DND-41 (cell line): ENCODE measurements at regions not wholly inside any gene's neighbourhood (a gene's known extent, or its start where the extent isn't known, plus 50 kb on each side); places are given as distances from the start of the nearest gene placed in this dataset.

Source experiments
- ATAC-seq: fragments of 200-7000 bp; cut with Tn5 transposase; 3 replicates; pipeline ENCODE4 v1.9.1; 2021; ENCODE audit warnings: low read depth; ENCODE audit not compliant: insufficient read depth
- DNase-seq: peaks from one replicate; pipeline ENCODE4 v3.0.0-alpha.2; 2020
- H2AFZ ChIP-seq: 2 replicates; pipeline ENCODE4 v1.6.0; 2012; ENCODE audit warnings: low read depth, low read length
- H3K27ac ChIP-seq: 2 replicates; pipeline ENCODE4 v1.5.1; 2012; ENCODE audit warnings: low read length, inconsistent platforms
- H3K27me3 ChIP-seq: fragments of 200-600 bp; sonication (generic); 2 replicates; pipeline ENCODE4 v1.6.0; 2012; ENCODE audit warnings: low read length, mild to moderate bottlenecking, inconsistent platforms; ENCODE audit not compliant: insufficient read depth, poor library complexity
- H3K36me3 ChIP-seq: 2 replicates; pipeline ENCODE4 v1.5.1; 2012; ENCODE audit warnings: low read length, inconsistent platforms; ENCODE audit not compliant: insufficient read depth
- H3K4me1 ChIP-seq: 2 replicates; pipeline ENCODE4 v1.5.1; 2012; ENCODE audit warnings: mild to moderate bottlenecking, low read length; ENCODE audit not compliant: insufficient read depth
- H3K4me2 ChIP-seq: 2 replicates; pipeline ENCODE4 v1.6.0; 2012; ENCODE audit warnings: mild to moderate bottlenecking, moderate library complexity, low read length, inconsistent platforms; ENCODE audit not compliant: insufficient read depth
- H3K4me3 ChIP-seq, 2 experiments: fragments of 200-600 bp in 1 of 2; shearing (Covaris generic) in 1 of 2; 2 replicates each; pipeline ENCODE4 v1.5.1; 2012 to 2016; ENCODE audit warnings: inconsistent platforms in 2 of 2, low read length in 2 of 2, mild to moderate bottlenecking in 2 of 2, low read depth in 1 of 2, moderate library complexity in 1 of 2
- H3K79me2 ChIP-seq: 2 replicates; pipeline ENCODE4 v1.6.0; 2012; ENCODE audit warnings: low read length, inconsistent platforms; ENCODE audit not compliant: insufficient read depth
- H3K9ac ChIP-seq: 2 replicates; pipeline ENCODE4 v1.6.0; 2012; ENCODE audit warnings: low read depth, mild to moderate bottlenecking, inconsistent platforms, low read length, moderate library complexity
- H3K9me3 ChIP-seq: 2 replicates; pipeline ENCODE4 v1.5.1; 2012; ENCODE audit warnings: low read length, moderate library complexity, mild to moderate bottlenecking, inconsistent platforms; ENCODE audit not compliant: insufficient read depth, severe bottlenecking
- H4K20me1 ChIP-seq: 2 replicates; pipeline ENCODE4 v1.6.0; 2012; ENCODE audit warnings: low read length; ENCODE audit not compliant: insufficient read depth
- EZH2 ChIP-seq: IDR thresholded peaks from 3 replicates; pipeline ENCODE4 v1.6.1; 2012; ENCODE audit warnings: borderline replicate concordance, low read depth, mild to moderate bottlenecking, moderate library complexity, low read length, inconsistent platforms; ENCODE audit not compliant: severe bottlenecking
- TF ChIP-seq, protein P1 (sequence below): IDR thresholded peaks from 2 replicates; pipeline ENCODE4 v1.5.1; 2012; ENCODE audit warnings: borderline replicate concordance, low read length, moderate library complexity, mild to moderate bottlenecking; ENCODE audit not compliant: poor library complexity, severe bottlenecking; ENCODE audit errors: extremely low read depth

DNA sequence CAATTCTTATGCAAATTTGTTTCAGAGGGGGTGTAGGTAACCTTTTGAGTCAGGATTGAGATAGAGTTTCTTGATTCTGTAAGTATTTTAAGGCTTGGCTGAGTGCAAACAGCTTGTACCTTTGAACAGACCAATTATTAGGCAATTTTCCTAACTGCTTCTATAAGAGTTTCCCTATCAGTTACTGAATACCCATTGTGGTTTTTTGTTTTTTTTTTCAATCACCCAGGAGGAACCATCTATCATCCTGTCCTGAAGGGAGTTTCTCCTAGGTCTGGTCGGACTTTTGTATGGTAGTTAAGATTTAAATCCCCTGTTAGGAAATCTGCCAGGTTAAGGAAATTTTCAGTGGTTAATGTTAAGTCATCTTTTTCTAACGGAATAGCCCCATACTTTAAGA, 319.4 kb upstream of the SLC39A10 start:
- Histone ChIP-seq H4K20me1 (no peaks in the 10 kb centered on the region), H3K27ac (no peak overlapping the region), H3K9me3 (no peaks in the 10 kb centered on the region), H2AFZ (no peak overlapping the region), H3K36me3 (no peaks in the 10 kb centered on the region), H3K9ac (no peak overlapping the region), H3K4me1 (peaks cover 5% of the 10 kb centered on the region), H3K27me3 (no peaks in the 10 kb centered on the region), H3K4me2 (no peak overlapping the region), H3K79me2 (no peaks in the 10 kb centered on the region), H3K4me3 (no peak overlapping the region)
- ATAC-seq (no peak), DNase-seq (no peak)
- TF ChIP-seq EZH2: no peak
- TF ChIP-seq, protein P1, sequence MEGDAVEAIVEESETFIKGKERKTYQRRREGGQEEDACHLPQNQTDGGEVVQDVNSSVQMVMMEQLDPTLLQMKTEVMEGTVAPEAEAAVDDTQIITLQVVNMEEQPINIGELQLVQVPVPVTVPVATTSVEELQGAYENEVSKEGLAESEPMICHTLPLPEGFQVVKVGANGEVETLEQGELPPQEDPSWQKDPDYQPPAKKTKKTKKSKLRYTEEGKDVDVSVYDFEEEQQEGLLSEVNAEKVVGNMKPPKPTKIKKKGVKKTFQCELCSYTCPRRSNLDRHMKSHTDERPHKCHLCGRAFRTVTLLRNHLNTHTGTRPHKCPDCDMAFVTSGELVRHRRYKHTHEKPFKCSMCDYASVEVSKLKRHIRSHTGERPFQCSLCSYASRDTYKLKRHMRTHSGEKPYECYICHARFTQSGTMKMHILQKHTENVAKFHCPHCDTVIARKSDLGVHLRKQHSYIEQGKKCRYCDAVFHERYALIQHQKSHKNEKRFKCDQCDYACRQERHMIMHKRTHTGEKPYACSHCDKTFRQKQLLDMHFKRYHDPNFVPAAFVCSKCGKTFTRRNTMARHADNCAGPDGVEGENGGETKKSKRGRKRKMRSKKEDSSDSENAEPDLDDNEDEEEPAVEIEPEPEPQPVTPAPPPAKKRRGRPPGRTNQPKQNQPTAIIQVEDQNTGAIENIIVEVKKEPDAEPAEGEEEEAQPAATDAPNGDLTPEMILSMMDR: no peak

DNA sequence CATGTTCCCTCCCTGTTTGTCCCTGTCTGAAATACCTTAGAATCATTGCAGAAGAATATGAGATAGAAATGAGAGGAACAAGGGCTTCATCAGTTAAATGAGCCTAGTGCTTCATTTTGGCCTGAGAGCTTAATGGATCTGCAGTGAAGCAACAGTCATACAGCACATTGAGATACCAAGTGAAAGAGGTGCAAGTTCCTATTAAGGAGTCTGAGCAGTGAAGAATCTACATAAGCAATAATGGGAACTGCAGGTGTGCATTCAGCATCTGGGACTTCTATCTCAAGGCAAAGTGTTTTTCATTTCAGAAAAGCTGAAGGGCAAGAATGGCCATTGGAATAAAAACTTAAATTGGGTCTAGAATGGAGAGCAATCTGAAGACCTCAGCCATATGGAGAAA, 323.2 kb upstream of the SLC39A10 start:
- no peaks in the 10 kb centered on the region for H3K9me3 ChIP-seq
- DNase-seq (no peak), ATAC-seq (no peak)
- no peak overlapping the region for H3K27ac ChIP-seq
- H3K36me3 ChIP-seq: no peaks in the 10 kb centered on the region
- TF ChIP-seq, protein P1: no peak
- TF ChIP-seq EZH2: no peak
- H2AFZ ChIP-seq: no peak overlapping the region; the same call in 1 of the 2 replicates
- H3K4me1 ChIP-seq: peaks cover 16% of the 10 kb centered on the region
- no peak overlapping the region for H3K9ac ChIP-seq
- H3K27me3 ChIP-seq: no peaks in the 10 kb centered on the region
- no peaks in the 10 kb centered on the region for H4K20me1 ChIP-seq
- no peak overlapping the region for H3K4me3 ChIP-seq
- H3K4me2 ChIP-seq: no peak overlapping the region
- no peaks in the 10 kb centered on the region for H3K79me2 ChIP-seq

DNA sequence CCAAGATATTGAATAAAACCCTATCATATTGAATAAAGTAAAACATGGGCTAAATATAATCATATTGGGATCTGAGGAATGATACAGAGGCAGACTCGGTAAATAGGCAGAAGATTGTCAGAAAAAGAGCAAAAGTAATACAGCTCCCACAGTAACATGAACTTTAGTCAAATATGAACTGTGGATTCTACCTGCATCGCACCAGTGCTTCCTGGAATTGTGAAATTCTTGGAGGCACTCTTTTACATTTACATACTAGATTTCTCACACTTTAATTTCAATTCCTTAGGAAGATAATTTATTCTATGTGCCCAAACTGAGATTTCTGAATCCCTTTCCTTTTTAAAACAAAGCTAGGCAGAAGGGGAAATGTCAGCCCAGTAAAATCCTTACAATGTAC, 325.1 kb upstream of the SLC39A10 start:
- no peak overlapping the region for H3K4me2 ChIP-seq
- no peaks in the 10 kb centered on the region for H3K36me3 ChIP-seq
- H3K9me3 ChIP-seq: no peaks in the 10 kb centered on the region
- no peak for DNase-seq
- H3K79me2 ChIP-seq: no peaks in the 10 kb centered on the region
- ATAC-seq: no peak
- TF ChIP-seq, protein P1: no peak
- no peak for TF ChIP-seq EZH2
- H4K20me1 ChIP-seq: no peaks in the 10 kb centered on the region
- H3K27ac ChIP-seq: no peak overlapping the region
- H3K4me1 ChIP-seq: peaks cover 16% of the 10 kb centered on the region
- H3K4me3 ChIP-seq: no peak overlapping the region
- H2AFZ ChIP-seq: no peak overlapping the region
- H3K9ac ChIP-seq: no peak overlapping the region
- no peaks in the 10 kb centered on the region for H3K27me3 ChIP-seq

DNA sequence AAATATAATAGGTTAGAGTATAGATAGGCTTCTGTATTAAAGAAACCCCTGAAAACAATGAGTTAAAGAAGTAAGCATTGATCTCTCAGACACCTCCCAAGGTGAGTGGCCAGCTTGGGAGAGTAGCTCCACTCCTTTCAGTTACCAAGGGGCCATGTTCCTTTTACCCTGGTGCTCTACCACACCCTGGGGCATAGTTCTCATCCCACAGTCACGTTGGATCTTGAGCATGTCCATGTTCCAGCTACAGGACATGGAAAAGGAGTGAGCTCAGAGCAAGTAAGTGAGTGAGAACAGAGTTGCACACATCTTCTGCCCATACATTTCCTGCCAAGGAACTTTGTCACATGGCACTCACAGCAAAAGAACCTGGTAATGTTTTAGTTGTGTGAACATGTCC, 325.9 kb upstream of the SLC39A10 start:
- Histone ChIP-seq H3K9me3 (no peaks in the 10 kb centered on the region), H4K20me1 (no peaks in the 10 kb centered on the region), H3K36me3 (no peaks in the 10 kb centered on the region), H2AFZ (peak overlapping the region; percentile 71), H3K9ac (no peak overlapping the region), H3K79me2 (no peaks in the 10 kb centered on the region), H3K4me2 (no peak overlapping the region), H3K27me3 (no peaks in the 10 kb centered on the region), H3K4me3 (no peak overlapping the region), H3K4me1 (peaks cover 16% of the 10 kb centered on the region), H3K27ac (peak overlapping the region; percentile 58)
- TF ChIP-seq EZH2: no peak
- TF ChIP-seq, protein P1: no peak
- DNase-seq (no peak), ATAC-seq (peak; percentile 53; the same call in 2 of the 3 replicates)
